Left ventricle myocardium superior (tissue), 1 donor: ENCODE measurements at regions not wholly inside any gene's neighbourhood (a gene's known extent, or its start where the extent isn't known, plus 50 kb on each side); places are given as distances from the start of the nearest gene placed in this dataset.
"Not testable (repeated sequence)": the region's sequence is repeated elsewhere in the genome, so short reads cannot be mapped to it uniquely, and the experiment has no call there.

Source experiments
- ATAC-seq: fragments of 200-7000 bp; cut with Tn5 transposase; one replicate; pipeline ENCODE4 v1.9.1; 2020; ENCODE audit warnings: mild to moderate bottlenecking, moderate library complexity
- DNase-seq: peaks from one replicate; pipeline ENCODE4 v3.0.0-alpha.2; 2020
- intact Hi-C: fragments of 100-400 bp; cut with micrococcal nuclease; formaldehyde crosslinking; loops from one replicate; pipeline ENCODE4 v1.11.0; 2022
- donor health status: DM: no; HTN: yes; CAD: no; lungs with severe emphysema.

- intact Hi-C loops: no loop called here
- DNase-seq (no peak), ATAC-seq (no peak)
Measured at GRCh38 chr20:55070001-55070400, 594.6 kb downstream of the DOK5 start.

DNA sequence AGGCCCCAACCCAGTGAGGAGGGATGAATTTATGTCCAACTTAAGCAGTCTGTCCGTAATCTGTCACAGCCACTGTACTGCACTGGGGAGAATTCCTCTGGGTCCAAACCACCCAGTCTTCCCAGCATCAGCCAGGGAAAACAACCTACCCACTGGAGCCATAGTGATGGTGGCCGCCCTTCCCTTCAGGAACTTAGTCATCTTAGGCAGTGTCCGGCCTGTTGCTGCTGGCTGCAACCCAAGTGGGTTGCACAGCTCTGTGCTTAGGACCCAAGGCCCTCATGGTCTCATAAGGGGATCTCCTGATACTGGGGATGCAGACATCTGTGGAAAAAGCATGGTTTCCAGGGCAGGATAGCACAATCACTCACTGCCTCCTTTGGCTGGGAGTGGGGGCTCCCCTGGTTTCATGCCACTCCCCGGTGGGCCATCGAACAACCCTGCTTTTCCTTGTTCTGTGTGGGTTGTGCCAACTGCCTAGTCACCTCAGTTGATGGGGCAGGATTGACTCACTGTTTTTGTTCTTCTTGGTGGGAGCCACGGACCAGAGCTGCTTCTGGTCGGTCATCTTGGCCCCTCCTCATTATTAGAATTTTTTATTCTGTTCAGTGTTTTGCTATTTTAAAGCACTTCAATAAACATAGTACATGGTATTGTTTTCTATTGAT lies 591.9 kb downstream of the DOK5 start:
- intact Hi-C loops: no loop called here
- DNase-seq (no peak), ATAC-seq (peak; percentile 24)

DNA sequence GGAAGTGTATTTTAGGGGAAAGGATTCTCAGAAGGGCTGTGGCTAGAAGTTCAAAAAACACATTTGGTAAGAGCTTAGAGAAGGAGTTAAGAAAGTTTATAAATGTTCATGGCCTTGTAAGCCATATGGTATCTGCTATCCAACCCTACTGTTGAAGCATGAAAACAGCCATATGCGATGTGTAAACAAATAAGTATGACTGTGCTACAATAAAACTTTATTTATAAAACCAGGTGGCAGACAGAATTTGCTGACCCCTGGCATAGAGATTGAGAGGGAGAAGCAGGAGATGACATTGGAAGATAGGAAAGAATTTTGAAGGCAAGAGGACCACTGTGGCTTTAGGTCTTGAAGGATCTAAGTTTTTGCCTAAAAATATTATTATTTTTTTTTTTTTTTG lies 583.5 kb downstream of the DOK5 start:
- ATAC-seq (no peak), DNase-seq (no peak)
- intact Hi-C loops: no loop called here

DNA sequence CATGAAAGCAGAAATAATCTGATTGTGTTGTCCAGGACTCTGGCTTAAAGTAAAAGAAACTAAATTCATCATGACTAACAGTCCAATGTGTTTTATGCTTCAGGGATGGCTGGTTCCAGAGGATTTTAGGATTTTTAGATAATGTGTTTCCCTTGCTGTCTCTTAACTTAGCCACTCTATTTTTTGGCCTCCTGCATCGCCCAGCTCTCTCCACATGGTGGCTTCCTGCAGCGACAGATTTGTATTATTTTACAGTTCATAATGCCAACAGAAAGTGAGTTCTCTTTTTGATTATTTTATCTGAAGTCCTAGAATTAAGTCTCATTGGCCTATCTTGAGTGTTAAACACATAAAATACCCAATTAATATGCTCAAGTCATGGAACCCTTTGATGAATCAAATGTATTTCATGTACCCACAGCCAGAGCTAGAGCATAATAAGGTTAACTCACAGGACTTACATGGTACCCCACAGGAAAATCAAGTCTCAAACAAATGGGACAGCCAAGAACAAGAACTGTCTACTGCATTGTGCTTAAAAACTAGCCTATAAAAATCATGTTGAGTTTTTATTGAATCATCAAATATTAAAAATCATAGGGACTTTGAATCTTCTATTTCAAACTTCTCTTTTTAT lies 582.5 kb downstream of the DOK5 start:
- DNase-seq (no peak), ATAC-seq (no peak)
- intact Hi-C loops: no loop called here

DNA sequence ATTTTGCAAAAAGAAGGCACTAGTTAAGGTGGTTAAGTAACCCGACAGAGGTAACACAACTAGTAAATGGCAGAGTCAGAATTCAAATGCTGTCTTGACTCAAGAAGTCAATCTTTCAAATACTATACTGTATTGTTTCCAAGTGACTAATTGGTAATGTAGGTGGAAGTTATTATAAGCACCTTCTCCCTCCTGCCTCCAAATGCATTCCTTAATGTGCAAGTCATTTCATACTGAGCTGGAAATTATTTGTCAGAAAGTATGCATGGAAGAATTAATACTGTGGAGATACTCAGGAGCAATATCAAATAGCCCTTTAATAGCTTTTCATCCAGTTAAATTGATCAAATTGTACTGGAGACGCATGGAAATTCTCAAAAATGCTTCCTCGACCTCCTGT lies 579.1 kb downstream of the DOK5 start:
- ATAC-seq (no peak), DNase-seq (no peak)
- intact Hi-C loops: no loop called here

DNA sequence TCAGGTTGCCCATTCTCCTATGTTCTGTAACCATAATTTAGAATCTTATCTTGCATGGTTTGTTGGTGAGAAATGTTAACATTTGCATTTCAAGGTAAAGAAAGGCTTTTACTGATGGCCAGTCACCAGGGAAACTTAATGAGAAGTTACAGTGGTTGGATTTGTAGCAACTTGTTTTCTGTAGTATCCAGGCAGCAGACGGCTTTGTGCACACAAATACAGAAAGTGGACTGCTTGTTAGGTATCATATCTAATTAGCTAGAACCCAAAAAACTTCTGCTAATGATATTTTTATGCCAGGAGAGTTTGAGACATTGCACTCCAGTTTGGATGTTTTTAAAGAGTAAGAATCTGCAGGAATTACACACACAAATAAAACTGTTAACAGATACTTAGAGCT lies 578.0 kb downstream of the DOK5 start:
- ATAC-seq (no peak), DNase-seq (no peak)
- intact Hi-C loops: no loop called here

DNA sequence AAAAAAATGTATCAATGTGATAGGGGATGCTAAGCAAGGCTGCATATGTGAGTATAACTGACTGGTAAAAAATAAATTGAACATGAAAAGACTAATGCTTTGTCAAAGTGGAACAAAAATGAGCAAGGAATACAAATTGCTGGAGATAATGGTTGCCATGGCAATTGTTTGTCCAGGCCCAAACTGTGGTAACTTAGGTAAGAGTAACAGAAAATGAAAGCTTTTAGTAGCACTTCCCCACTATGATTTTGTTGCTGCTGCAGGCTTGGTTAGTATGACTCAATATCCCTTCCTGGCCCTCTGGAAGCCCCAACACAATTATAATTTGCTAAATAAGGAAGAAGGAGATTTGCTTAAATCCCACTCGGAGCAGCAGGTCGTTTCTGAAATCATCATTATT lies 577.1 kb downstream of the DOK5 start:
- intact Hi-C loops: no loop called here
- DNase-seq (no peak), ATAC-seq (no peak)

- no peak for ATAC-seq
- intact Hi-C loops: no loop called here
Measured at GRCh38 chr20:55038684-55039083, 563.3 kb downstream of the DOK5 start.

GRCh38 chr20:55031971-55032370 lies 556.6 kb downstream of the DOK5 start:
- ATAC-seq (no peak), DNase-seq (no peak)
- intact Hi-C loops: no loop called here

More at GRCh38 chr20:55038684-55039083, 563.3 kb downstream of the DOK5 start:
- no peak for DNase-seq

DNA sequence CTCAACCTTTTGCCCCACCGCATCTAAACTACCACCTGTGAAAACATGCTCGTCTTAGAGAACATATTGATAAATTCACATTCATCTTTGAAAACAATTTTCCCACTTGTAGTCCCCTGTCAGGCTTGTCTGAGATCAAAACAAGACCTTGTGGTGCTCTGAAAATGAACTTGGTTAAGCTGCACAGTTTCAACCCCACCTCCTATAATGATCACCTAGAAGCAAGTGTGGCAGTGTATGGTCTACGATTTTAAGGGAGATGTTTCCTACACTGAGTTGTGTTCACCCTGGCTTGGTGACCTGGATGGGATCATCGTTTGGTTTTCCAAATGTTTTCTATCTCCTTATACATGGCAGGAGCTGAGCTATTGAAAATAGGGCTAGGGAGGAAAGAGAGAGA lies 539.4 kb downstream of the DOK5 start:
- intact Hi-C loops: no loop called here
- DNase-seq (no peak), ATAC-seq (no peak)

DNA sequence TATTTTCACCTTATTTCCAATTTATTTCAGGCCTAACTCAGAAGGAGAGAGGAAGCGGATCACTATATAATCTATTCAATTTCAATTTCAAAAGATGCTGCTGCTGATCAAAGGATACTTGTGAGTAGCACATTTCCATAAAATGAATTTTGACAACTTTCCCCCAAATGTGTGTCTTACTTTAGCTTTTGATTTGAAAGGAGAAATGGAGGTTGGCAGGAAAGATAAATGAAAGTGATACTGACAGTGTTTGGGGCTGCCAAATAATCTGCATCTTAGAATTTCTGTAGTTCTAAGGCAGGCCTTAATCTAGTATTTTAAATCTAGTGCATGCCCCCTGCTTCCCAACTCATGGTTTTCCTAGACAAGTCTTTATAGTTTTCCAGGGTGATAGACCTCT lies 535.4 kb downstream of the DOK5 start:
- intact Hi-C loops: no loop called here
- DNase-seq: no peak
- ATAC-seq: no peak

DNA sequence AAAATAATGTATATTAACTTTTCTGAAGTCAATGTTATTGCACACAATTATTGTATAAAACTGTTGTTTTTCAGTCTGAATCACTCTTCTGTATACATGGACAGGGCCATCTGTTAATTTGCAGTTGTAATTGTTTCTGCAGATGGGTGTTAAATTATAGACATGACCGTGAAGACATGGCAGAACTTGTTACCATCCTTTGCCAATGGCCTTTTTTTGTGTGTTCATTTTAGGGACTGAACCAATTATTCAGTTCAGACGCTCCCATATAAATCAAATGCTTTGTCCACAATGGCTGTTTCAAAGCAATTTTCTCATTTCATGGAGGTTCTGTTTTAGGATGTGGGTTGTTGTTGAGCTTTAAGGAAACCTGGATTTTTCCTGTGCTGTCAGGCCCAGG lies 533.7 kb downstream of the DOK5 start:
- no peak for ATAC-seq
- intact Hi-C loops: no loop called here
- no peak for DNase-seq

DNA sequence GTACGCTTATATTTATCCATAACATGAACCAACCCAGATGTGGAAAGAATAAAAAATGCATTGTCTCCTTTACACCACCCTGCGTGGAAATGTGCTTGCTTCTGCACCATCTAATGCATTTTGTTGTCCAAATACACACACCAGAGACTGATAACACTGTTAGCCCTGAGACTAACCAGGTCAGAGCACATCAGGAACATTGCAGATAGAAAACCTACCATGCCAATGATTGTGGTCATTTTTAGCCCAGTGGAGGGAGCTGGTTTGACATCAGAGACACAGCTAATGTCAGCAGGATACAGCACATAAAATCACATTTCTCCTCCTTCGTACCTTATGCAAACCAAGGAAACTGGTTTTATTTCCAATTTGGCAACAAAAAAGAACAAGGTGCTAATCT lies 528.7 kb downstream of the DOK5 start:
- no peak for ATAC-seq
- DNase-seq: no peak
- intact Hi-C loops: no loop called here

GRCh38 chr20:54995553-54995952 lies 520.2 kb downstream of the DOK5 start:
- intact Hi-C loops: no loop called here
- DNase-seq (no peak), ATAC-seq (no peak)

DNA sequence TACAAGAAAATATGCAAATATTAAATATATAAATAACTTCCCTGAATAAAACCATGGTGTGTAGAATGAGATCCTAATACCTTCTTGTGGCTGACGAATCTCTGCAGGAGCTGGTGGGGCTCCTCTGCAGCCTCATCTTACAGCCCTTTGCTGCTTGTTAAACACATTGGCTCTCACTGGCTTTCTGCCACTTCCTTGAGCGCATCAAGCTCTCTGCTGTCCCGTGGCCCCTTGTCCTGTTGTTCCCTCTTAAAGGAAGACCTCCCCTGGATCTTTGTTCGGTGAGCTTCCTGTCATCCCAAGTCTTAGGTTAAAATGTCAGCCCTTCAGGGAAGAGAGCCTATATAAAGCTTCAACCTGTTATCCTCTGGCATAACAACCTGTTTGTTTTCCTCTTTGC lies 519.6 kb downstream of the DOK5 start:
- no peak for DNase-seq
- ATAC-seq: no peak
- intact Hi-C loops: no loop called here

DNA sequence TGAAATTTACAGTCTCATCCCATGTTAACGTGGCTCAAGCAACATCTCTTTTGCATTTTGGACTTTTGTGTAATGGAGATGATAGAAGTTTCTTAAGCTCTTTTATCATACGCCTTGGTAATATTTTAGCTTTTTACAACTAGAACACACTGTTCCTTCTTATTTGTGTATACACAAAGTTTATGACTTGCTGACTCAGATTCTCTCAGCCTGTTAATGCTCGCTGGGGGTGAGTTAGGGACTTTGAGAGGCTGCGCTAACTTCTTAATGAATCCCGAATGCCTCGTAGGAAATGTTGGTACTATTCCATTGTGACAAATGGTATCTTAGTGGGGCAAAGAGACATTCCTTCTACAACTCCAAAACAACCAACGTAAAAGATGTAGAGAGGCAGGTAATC lies 509.7 kb downstream of the DOK5 start:
- ATAC-seq (no peak), DNase-seq (no peak)
- intact Hi-C loops: no loop called here

- intact Hi-C loops: no loop called here
- DNase-seq (no peak), ATAC-seq (no peak)
Measured at GRCh38 chr20:54984104-54984448, 508.7 kb downstream of the DOK5 start.

DNA sequence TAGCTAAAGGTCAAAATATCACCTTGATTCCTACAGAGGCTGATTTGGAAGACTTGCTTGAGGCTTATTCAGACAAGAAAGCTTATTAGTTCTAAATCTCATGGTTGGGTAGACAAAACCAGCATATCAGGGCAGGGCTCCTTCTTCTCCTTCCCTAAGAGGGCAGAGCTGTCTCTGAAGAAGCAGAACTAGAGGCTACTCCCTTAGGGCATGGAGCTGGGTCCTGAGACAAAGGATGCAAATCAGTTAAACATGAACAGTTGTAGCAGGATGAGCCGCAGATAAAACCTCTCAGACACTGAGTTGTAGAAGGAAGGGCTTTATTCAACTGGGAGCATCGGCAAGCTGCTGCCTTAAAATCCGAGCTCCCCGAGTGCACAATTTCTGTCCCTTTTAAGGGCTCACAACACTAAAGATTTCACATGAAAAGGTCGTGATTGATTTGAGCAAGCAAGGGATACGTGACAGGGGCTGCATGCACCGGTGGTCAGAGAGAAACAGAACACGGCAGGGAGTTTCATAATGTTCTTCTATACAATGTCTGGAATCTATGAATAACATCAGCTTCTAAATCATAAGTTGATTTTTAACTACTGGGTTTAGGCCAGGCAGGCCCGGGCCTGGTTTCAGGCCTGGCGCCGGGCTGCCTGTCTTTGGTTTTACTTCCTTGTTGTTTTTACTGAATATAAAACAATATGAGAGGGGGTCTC lies 508.2 kb downstream of the DOK5 start:
- DNase-seq, intact Hi-C loops, ATAC-seq: not testable (repeated sequence)

DNA sequence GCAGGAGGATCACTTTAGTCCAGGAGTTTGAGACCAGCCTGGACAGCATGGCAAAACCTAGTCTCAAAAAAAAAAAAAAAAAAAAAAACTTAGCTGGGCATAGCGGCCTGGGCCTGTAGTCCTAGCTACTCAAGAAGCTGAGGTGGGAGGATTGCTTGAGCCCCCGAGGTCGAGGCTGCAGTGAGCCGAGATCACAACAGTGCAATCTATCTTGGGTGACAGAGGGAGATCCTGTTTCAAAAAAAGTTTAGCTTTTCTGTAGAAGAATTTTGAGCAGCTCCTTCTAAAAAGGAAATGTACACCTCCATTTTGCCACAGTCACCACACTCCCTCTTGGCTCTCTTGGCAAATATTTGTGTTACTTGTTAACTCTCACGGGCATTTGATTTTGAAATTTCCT lies 505.8 kb downstream of the DOK5 start:
- ATAC-seq (no peak), DNase-seq (no peak)
- intact Hi-C loops: no loop called here

DNA sequence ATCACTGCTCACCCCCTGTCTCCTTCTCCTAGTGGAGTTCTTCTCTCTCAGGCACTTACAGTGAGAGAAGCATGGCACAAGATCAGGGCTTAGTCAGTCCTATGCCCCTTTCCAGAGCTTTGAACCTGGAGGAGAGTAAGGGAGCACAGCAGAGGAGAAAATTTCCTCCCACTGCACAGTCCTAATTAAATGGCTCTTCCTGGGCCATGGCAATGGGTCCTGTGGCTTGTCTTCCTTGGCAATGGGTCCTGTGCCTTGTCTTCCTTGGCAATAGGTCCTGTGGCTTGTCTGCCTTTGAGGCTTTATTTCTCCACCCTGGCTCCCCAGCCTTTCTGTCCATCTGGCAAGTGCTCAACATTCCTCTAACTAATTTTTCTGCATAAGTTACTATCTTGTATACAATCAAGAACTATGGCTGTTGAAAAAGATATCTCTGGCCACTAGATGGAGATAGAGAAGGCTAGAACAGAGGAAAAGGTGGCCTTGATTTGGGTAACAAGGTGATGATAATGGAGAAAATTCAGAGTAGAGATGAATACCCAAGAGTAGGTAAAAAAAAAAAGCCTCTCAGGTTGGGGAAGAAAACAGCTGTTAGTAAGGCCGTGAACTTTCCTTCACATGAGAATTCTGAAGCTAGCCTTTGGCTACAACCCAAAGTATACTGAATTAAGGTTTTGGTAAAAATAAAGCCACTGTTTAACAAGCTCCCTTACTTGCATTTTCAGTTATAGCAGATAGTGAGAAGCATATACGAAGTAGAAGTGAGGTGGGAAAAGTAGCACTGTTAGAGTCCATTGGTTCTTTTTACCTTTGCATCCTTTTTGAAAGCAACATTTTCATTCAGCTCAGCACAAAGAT lies 504.9 kb downstream of the DOK5 start:
- ATAC-seq: no peak
- intact Hi-C loops: no loop called here

More for the DNA sequence above, 504.9 kb downstream of the DOK5 start:
- DNase-seq: no peak
